ENCODE measurements at regions not wholly inside any gene's neighbourhood (a gene's known extent, or its start where the extent isn't known, plus 50 kb on each side); places are given as distances from the start of the nearest gene placed in this dataset.

- TF ChIP-seq CTCF (IDR thresholded peaks at IDR 0.05) (no peak), POLR2A (IDR thresholded peaks at IDR 0.05) (no peak)
Measured at GRCh38 chr6:63394656-63395308, 75.0 kb upstream of the LGSN start.

Measured in breast epithelium (tissue), 3 donors.